ENCODE measurements at regions not wholly inside any gene's neighbourhood (a gene's known extent, or its start where the extent isn't known, plus 50 kb on each side); places are given as distances from the start of the nearest gene placed in this dataset.

DNA sequence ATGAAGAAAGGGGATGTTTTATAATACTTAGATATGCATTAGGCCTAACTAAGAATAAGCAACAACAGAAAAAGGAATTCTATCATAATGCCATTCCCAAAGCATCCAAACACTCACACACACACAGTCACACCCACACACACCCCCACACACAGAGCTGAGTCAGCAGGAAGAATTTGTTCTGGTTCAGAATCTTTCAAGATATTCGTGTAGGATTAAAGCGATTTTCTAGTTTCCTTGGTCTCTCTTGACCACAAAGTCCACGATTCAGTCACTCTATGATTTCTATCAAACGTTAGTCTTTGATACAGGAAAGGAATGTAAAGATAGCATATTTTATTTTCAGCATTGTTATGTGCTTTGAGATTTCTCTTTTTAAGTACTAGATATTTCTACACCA lies 382.6 kb upstream of the DCN start:
- DNase-seq: peak in 1 of 2 donors; percentile 25

- DNase-seq: no peak
Observed at GRCh38 chr12:91563011-91563765, 380.6 kb upstream of the DCN start.

DNA sequence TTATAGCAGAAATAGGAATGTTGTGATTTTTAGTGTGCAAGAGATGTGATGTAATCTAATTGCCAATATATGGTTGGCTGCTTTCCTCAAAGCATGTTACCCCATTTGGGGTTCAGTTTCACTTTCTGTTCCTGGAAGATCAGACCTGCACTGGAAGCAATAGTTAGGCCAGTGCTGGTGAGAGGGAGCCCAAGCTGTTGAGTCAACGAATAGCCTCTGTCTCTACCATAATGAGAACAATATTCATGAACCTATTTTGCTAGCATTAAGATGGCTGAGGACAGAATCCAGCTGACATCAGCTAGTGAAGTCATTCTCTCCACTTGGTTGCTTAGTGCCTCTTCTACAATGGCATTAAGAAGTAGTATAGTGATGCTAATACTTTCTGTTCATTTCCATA lies 379.9 kb upstream of the DCN start:
- DNase-seq: no peak

DNA sequence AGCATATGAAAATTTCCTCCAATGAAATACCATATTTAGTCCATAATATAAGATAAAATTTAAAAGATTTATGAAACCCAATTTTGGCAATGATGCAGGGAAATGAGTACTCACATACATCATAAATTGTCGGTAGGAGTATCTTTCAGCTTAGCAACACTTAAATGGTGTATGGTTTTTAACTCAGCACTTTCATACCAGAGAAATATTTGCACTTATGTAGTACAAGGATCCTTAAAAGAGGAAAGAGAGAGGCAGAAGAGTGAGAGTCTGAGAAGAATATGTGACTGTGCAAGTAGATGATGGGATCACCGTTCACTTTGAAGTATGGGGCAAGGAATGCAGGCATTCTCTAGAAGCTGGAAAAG lies 379.3 kb upstream of the DCN start:
- DNase-seq: no peak

DNA sequence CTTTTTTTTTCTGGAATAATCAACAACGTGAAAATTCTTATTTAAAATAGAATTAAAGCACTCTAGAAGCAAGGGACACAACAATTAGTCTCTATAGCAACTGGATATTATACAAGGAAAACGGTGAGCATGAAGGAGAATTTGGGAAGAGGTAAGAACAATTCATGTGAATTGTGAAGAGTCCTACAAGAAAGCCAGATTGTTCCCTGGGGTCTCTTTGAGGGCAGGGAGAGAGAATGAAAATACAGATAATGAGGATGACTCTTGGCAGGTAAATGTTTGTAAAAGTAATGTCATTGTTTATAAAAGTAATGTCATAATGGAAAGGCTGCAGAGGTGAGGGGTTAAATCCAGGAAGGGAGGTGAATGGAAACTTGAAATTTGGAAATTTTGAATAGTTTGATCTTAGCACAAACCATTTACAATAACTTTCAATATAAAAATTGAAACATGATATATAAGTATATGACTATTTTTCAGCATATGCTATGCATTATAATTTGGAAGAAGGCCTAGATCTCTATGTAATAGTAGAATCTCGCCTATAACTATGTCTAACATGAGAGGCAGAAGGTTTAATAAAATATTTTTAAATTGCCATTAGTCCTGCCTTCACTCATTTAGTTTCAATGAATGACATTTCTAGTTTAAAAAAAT lies 378.8 kb upstream of the DCN start:
- DNase-seq: no peak

DNA sequence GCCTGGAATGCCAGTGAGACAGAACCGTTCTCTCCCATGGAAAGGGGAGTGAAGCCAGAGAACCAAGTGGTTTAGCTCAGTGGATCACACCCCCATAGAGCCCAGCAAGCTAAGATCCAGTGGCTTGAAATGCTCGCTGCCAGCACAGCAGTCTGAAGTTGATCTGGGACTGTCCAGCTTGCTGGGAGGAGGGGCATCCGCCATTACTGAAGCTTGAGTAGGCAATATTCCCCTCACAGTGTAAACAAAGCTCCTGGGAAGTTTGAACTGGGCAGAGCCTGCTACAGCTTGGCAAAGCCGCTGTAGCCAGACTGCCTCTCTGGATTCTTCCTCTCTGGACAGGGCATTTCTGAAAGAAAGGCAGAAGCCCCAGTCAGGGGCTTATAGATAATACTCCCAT lies 374.3 kb upstream of the DCN start:
- DNase-seq: no peak

DNA sequence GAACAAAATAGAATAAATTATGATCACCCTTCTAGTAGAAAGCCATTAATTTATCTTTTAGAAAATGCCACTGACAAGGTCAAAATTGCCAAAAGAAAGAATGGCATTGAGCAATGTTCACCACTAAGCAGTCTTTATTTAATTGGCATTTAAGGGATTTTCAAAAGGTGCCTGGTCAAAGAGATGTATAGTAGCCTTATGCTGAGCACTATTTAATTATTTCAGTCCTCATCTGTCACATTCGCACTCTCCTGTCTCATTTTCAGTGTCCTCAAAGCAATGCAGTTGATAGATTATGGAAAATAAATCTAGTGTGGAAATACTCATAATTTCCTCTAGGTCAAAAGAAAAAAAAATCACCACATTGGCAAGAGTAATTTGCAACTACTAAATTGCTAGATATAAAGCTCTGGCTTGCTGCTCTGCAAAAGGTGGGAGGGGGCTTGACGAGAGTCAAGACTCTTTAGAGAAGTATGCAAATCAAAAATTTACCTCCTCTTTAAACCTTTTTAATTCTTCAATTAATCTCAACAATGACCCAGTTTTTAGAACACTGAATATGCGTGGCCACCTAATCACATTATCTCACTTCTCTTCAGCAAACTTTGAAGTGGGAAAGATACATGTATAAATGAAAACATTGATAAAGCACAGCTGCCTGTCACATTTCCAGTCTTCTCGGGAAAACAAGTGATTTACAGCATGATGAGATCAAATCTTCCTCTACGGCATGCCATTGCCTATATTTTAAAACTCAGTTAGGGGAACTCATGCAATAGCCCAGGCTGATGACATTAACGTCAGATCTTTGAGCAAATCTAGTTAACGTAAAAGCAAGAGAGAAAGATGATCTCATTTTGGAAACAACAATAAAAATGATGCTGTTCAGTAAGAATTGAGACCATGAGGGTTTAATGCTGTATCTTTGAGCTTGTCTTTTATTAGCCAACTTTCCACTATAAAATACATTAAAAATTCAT lies 373.1 kb upstream of the DCN start:
- no peak for DNase-seq

DNA sequence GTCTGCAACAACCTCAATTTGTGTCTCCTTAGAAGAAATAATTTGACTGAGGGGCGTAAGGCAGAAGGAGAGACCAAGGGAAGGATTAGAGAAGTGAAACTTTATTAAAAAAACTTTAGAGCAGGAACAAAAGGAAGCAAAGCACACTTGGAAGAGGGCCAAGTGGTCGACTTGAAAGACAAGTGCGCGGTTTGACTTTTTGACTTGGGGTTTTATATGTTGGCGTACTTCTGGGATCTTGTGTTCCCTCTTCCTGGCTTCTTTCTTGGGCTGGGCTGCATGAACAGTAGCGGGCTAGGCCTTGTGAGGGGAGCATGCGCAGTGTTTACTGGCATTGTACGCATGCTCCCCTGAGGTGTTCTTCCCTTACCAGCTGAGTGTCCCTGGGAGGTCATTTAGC lies 369.3 kb upstream of the DCN start:
- no peak for DNase-seq

DNA sequence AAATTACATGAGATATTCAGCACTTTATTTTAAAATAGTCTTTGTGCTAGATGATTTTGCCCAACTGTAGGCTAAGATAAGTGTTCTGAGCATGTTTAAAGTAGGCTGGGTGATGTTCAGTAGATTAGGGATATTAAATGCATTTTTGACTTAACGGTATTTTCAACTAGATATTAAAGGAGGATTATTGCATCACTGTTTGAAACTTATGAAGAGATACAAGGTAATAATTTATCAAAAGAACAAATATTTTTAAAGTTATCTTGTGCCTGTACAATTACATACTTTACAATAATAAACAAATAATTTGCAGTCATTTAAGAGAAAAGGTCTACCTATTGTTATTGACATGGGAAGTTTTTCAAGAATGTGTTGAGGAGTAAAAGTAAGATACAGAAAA lies 368.6 kb upstream of the DCN start:
- DNase-seq: no peak

GRCh38 chr12:91542666-91543065 lies 360.0 kb upstream of the DCN start:
- DNase-seq: no peak

DNA sequence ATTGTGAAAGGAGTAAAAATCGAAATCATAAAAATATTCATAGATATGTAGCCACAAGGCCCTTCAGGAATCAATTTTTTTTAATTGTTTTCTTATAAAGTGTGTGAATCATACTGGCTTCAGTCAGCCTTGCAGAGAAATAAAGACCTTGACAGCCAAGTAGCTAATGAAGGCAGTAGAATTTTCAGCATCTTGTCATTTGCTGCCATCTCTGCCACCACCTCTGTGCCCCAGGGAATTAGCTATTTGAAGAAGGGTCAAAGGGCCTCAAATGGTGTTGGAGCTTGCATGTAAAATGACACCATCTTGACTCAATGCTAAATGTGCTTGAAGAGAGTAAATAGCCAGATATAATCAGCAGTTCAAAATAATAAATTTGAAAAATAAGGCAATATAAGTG lies 359.4 kb upstream of the DCN start:
- DNase-seq: no peak

DNA sequence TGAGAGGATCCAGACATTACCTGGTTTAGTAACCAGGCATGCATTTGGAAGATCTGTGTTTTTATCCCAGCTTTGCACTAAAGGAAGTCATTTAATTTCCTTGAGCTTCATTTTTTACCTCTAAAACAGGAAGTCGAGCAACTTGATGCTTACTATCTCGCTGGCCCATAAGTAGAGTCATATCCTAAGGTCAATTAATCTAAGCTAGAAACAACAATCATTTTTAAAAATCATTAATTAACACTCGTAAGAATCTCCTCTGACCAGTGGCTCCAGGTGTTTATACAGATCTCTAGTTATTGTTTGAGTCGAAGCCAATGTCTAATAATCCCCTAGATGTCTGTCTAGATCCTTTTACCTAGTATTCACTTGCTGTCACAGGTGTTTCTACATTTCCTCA lies 355.8 kb upstream of the DCN start:
- DNase-seq: no peak

GRCh38 chr12:91533366-91533765 lies 350.7 kb upstream of the DCN start:
- no peak for DNase-seq

GRCh38 chr12:91529829-91530228 lies 347.2 kb upstream of the DCN start:
- no peak for DNase-seq

GRCh38 chr12:91523831-91524230 lies 341.2 kb upstream of the DCN start:
- DNase-seq: no peak

DNA sequence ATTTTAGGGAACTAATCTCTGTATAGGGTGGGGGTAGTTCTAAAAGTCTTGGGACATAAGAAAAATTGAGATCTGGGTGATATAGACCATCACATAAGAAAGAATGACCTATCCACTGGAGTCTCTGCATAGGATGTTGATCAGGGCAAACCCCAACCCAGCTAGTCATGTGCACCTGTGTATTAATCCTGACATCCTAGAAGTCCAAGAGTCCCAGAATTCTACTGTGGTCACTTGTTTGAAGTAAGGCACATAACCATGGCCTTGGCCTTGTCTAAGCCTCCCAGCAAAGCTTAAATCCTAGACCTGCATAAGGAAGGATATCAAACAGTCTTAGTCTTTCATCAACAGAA lies 334.1 kb upstream of the DCN start:
- DNase-seq: no peak

DNA sequence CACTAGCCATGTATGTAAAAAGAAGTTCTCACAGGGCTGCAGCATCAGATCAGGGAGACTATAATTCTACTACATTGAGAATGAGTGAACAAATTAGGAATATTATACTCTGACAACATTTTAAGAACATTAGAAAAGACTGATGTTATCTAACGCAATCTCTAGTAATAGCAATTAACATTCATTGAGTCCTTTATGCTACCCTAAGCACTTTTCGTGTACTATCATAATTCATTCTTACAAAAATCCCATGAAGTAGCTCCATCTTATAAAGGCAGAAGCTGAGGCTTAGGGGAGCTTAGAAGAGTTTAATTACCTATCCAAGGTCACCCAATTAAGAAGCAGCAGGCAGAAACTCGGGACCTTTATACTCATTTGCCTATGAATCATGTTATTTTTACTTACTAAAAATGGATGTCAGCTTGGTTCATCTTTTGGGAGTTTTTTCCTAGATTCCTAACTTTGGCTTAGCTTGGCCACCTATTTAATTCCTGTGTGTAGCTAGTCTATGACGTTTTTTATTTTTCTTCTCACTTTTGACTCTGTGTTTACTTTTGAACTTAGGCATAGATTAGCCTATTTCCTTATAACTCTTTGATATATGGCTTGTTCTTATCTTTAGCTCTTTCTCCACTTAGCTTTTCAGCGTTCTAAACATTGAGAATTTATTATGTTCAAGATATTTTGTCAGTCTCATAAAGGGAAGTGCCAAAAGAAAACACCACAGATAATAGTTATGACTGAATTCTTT lies 333.5 kb upstream of the DCN start:
- DNase-seq: no peak

- no peak for DNase-seq
Observed at GRCh38 chr12:91513313-91513712, 330.7 kb upstream of the DCN start.

DNA sequence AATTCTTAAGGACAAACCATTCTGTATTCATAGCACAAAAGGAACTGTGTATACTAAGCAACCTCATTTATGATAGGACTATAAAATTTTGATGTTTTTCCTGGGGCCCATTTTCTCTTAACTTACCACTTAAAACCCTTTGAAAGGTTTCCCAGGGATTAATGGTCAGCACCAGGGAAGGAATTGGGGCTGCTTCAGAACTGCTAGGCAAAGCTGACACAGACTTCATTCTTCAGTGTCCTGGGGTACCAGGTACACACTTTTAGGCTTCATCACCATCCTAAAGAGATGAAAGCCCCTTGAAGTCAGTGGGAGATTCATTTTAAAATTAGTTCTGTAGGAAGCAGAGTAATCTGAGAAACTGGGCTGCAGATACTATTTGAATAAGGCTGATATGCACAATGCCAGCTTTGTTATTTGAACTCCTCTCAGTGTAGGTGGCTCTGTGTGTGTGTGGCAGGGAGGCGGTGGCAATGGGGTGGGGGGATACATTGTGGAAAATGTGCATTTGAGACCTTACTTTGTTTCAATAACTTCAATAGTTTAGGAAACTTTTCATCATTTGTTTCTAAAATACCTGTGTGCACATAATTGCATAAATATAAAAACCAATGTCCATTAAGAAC lies 329.3 kb upstream of the DCN start:
- DNase-seq: no peak

DNA sequence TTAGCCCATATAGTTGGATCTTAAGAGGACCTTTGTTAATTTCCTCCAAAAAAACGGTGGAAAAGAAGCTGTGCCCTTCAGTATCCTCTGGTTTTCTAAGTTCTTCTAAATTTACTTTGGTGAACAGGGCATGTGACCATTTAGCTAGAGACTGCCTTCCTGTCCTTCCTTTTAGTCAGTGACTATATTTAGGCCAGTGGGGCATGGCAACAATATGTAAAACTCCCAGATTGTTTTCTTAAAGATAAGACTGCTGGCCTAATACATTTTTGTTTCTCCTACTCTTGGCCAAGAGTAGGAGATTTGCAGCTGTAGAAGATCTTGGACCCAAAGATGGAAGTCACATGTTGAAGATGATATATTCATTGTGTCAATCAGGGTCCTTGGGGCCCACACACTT lies 325.1 kb upstream of the DCN start:
- no peak for DNase-seq

- DNase-seq: no peak
Observed at GRCh38 chr12:91506452-91506851, 323.8 kb upstream of the DCN start.

DNA sequence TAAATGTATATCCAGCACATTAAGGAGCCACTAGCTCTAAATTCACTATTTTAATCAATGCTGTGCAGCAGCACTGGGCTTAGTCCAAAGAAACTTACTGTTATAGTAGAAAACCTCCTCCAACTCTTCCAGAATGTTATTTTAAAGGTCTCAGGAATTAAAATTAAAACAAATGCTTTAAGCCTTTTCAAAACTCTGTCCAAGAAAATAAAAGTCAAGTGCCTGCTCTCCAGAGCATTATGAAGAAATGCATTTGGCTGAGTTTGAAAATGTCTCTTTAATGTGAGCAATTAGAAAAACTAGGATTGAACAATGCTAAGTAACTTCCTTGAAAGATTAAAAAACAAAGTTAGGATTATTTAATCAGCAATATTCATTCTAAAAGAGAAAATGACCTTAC lies 322.4 kb upstream of the DCN start:
- no peak for DNase-seq

GRCh38 chr12:91502208-91502607 lies 319.6 kb upstream of the DCN start:
- no peak for DNase-seq

Measured in stimulated activated CD4-positive, alpha-beta T cell treated with anti-CD3 and anti-CD28 coated beads, Interleukin-2, amount 100 ng/mL, for 48 hours (primary cell).